HCT116 (cell line): ENCODE measurements at regions not wholly inside any gene's neighbourhood (a gene's known extent, or its start where the extent isn't known, plus 50 kb on each side); places are given as distances from the start of the nearest gene placed in this dataset.

Experiments
- CEBPB ChIP-seq: IDR thresholded peaks from 2 replicates; pipeline ENCODE4 v1.6.1; 2012; ENCODE audit warnings: low read depth
- ELF1 ChIP-seq: IDR thresholded peaks from 2 replicates; pipeline ENCODE4 v1.6.1; 2012; ENCODE audit warnings: low read depth, borderline replicate concordance
- EZH2 ChIP-seq: fragments of 200-600 bp; sonication (generic); IDR thresholded peaks from 2 replicates; pipeline ENCODE4 v1.6.1; 2017; ENCODE audit warnings: antibody characterized with exemption, mixed run types
- EZH2phosphoT487 ChIP-seq: fragments of 200-600 bp; IDR thresholded peaks from 2 replicates; pipeline ENCODE4 v1.6.1; 2018; ENCODE audit warnings: antibody characterized with exemption, borderline replicate concordance
- JUND ChIP-seq: IDR thresholded peaks from 2 replicates; pipeline ENCODE4 v1.6.1; 2012
- POLR2A ChIP-seq: IDR thresholded peaks from 2 replicates; pipeline ENCODE4 v1.7.0; 2011; ENCODE audit warnings: borderline replicate concordance; ENCODE audit not compliant: insufficient read depth, insufficient read length; ENCODE audit errors: extremely low read depth
- POLR2AphosphoS5 ChIP-seq: IDR thresholded peaks from 2 replicates; pipeline ENCODE4 v1.6.1; 2011; ENCODE audit warnings: mild to moderate bottlenecking, low read depth, low read length, moderate library complexity
- RAD21 ChIP-seq: IDR thresholded peaks from 2 replicates; pipeline ENCODE4 v1.6.1; 2012; ENCODE audit warnings: low read depth, mild to moderate bottlenecking
- TCF7L2 ChIP-seq: IDR thresholded peaks from 2 replicates; pipeline ENCODE4 v1.7.0; 2011; ENCODE audit warnings: borderline replicate concordance, inconsistent platforms; ENCODE audit not compliant: insufficient read depth, insufficient read length; ENCODE audit errors: extremely low read depth
- ZNF274 ChIP-seq: fragments of 200-500 bp; sonication (Bioruptor generic); IDR thresholded peaks from 2 replicates; pipeline ENCODE4 v1.6.1; 2014; ENCODE audit warnings: mild to moderate bottlenecking, low read depth, low read length, inconsistent platforms
- TF ChIP-seq, protein P1 (sequence below), 3 experiments: fragments of 200-600 bp in 1 of 3; sonication (generic) in 1 of 3; IDR thresholded peaks in 2 of 3; conservative IDR thresholded peaks in 1 of 3; 2 replicates each; pipeline ENCODE4 v1.5.1; 2012 to 2017; ENCODE audit warnings: low read depth in 2 of 3, low read length in 2 of 3, antibody characterized with exemption in 1 of 3, borderline replicate concordance in 1 of 3, control low read depth in 1 of 3, mild to moderate bottlenecking in 1 of 3, mixed read lengths in 1 of 3, mixed run types in 1 of 3, moderate library complexity in 1 of 3; ENCODE audit not compliant: insufficient read depth in 1 of 3
- TF ChIP-seq, protein P2 (sequence below): IDR thresholded peaks from 2 replicates; pipeline ENCODE4 v1.6.1; 2012
- TF ChIP-seq, protein P3 (sequence below): IDR thresholded peaks from 2 replicates; pipeline ENCODE4 v1.6.1; 2012; ENCODE audit warnings: low read depth
- TF ChIP-seq, protein P4 (sequence below): IDR thresholded peaks from 2 replicates; pipeline ENCODE4 v1.6.1; 2012

DNA sequence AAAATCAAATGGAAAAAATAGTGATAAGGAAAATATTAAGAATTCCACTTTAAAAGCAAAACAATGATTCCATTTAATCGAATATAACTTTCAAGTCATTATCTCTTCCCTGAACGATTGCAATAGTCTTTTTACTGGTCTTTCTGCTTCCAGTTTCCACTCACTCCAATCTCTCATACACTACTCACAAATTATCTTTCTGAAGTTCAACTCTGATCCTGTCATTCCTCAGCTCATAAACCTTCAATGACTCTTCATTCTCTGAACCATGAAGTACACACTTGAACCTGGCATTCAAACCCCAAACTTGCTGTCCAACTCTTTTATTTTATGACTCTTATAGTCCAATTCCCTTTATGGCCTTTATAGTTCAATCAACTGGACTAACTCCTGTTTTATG, 304.1 kb upstream of the TCF21 start:
- TF ChIP-seq POLR2AphosphoS5 (no peak), POLR2A (no peak), ELF1 (no peak), ZNF274 (no peak), EZH2 (no peak), CEBPB (no peak), JUND (no peak), EZH2phosphoT487 (no peak), TCF7L2 (no peak), RAD21 (no peak)
- TF ChIP-seq, protein P1, sequence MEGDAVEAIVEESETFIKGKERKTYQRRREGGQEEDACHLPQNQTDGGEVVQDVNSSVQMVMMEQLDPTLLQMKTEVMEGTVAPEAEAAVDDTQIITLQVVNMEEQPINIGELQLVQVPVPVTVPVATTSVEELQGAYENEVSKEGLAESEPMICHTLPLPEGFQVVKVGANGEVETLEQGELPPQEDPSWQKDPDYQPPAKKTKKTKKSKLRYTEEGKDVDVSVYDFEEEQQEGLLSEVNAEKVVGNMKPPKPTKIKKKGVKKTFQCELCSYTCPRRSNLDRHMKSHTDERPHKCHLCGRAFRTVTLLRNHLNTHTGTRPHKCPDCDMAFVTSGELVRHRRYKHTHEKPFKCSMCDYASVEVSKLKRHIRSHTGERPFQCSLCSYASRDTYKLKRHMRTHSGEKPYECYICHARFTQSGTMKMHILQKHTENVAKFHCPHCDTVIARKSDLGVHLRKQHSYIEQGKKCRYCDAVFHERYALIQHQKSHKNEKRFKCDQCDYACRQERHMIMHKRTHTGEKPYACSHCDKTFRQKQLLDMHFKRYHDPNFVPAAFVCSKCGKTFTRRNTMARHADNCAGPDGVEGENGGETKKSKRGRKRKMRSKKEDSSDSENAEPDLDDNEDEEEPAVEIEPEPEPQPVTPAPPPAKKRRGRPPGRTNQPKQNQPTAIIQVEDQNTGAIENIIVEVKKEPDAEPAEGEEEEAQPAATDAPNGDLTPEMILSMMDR (IDR thresholded peaks at IDR 0.05 in 2 of 3, conservative IDR thresholded peaks at IDR 0.05 in 1 of 3; ENCODE audit: borderline replicate concordance in 1 of 3, insufficient read depth in 1 of 3, low read depth in 2 of 3, low read length in 2 of 3): no peak
- TF ChIP-seq, protein P2, sequence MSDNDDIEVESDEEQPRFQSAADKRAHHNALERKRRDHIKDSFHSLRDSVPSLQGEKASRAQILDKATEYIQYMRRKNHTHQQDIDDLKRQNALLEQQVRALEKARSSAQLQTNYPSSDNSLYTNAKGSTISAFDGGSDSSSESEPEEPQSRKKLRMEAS: no peak
- TF ChIP-seq, protein P3, sequence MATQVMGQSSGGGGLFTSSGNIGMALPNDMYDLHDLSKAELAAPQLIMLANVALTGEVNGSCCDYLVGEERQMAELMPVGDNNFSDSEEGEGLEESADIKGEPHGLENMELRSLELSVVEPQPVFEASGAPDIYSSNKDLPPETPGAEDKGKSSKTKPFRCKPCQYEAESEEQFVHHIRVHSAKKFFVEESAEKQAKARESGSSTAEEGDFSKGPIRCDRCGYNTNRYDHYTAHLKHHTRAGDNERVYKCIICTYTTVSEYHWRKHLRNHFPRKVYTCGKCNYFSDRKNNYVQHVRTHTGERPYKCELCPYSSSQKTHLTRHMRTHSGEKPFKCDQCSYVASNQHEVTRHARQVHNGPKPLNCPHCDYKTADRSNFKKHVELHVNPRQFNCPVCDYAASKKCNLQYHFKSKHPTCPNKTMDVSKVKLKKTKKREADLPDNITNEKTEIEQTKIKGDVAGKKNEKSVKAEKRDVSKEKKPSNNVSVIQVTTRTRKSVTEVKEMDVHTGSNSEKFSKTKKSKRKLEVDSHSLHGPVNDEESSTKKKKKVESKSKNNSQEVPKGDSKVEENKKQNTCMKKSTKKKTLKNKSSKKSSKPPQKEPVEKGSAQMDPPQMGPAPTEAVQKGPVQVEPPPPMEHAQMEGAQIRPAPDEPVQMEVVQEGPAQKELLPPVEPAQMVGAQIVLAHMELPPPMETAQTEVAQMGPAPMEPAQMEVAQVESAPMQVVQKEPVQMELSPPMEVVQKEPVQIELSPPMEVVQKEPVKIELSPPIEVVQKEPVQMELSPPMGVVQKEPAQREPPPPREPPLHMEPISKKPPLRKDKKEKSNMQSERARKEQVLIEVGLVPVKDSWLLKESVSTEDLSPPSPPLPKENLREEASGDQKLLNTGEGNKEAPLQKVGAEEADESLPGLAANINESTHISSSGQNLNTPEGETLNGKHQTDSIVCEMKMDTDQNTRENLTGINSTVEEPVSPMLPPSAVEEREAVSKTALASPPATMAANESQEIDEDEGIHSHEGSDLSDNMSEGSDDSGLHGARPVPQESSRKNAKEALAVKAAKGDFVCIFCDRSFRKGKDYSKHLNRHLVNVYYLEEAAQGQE: no peak
- TF ChIP-seq, protein P4, sequence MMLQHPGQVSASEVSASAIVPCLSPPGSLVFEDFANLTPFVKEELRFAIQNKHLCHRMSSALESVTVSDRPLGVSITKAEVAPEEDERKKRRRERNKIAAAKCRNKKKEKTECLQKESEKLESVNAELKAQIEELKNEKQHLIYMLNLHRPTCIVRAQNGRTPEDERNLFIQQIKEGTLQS: no peak
